ENCODE measurements at regions not wholly inside any gene's neighbourhood (a gene's known extent, or its start where the extent isn't known, plus 50 kb on each side); places are given as distances from the start of the nearest gene placed in this dataset.

- Mint-ChIP-seq H3K4me3 (no peak overlapping the region), H3K36me3 (peaks cover 45% of the 10 kb centered on the region), H3K27ac (no peak overlapping the region), H3K27me3 (no peaks in the 10 kb centered on the region), H3K4me1 (peaks cover 44 to 55% (median 53%) of the 10 kb centered on the region in 4 donors), H3K9me3 (no peaks in the 10 kb centered on the region)
- no peaks in the 10 kb centered on the region for H3K27me3 ChIP-seq (ENCODE audit: control insufficient read depth, insufficient read depth, low read length)
- no peak for DNase-seq
- no peaks in the 10 kb centered on the region for H3K9me3 ChIP-seq (ENCODE audit: control insufficient read depth in 2 of 2, low read length in 2 of 2)
- H3K4me3 ChIP-seq (ENCODE audit: low read depth, low read length): no peak overlapping the region
- peaks cover 10% of the 10 kb centered on the region for H3K4me1 ChIP-seq (ENCODE audit: control insufficient read depth, insufficient read depth, low read length, poor library complexity, severe bottlenecking)
- H3K36me3 ChIP-seq (ENCODE audit: control insufficient read depth, insufficient read depth, low read length): peaks cover 54% of the 10 kb centered on the region
- no peak for ATAC-seq (ENCODE audit: low read depth in 2 of 2)
- H3K27ac ChIP-seq (ENCODE audit: insufficient read depth, low read length, poor library complexity, severe bottlenecking): no peak overlapping the region
Measured at GRCh38 chr18:46265196-46266156, 161.3 kb downstream of the HAUS1 start.

GRCh38 chr18:46266473-46266872 lies 162.3 kb downstream of the HAUS1 start:
- DNase-seq (no peak), ATAC-seq (ENCODE audit: low read depth in 2 of 2) (no peak)
- Mint-ChIP-seq H3K4me3 (no peak overlapping the region), H3K36me3 (peaks cover 42% of the 10 kb centered on the region), H3K4me1 (peaks cover 38 to 49% (median 45%) of the 10 kb centered on the region in 4 donors), H3K27ac (no peak overlapping the region), H3K27me3 (no peaks in the 10 kb centered on the region), H3K9me3 (no peaks in the 10 kb centered on the region)
- no peak overlapping the region for H3K4me3 ChIP-seq (ENCODE audit: low read depth, low read length)
- no peaks in the 10 kb centered on the region for H3K27me3 ChIP-seq (ENCODE audit: control insufficient read depth, insufficient read depth, low read length)
- peaks cover 54% of the 10 kb centered on the region for H3K36me3 ChIP-seq (ENCODE audit: control insufficient read depth, insufficient read depth, low read length)
- peaks cover 10% of the 10 kb centered on the region for H3K4me1 ChIP-seq (ENCODE audit: control insufficient read depth, insufficient read depth, low read length, poor library complexity, severe bottlenecking)
- no peak overlapping the region for H3K27ac ChIP-seq (ENCODE audit: insufficient read depth, low read length, poor library complexity, severe bottlenecking)
- H3K9me3 ChIP-seq (ENCODE audit: control insufficient read depth in 2 of 2, low read length in 2 of 2): no peaks in the 10 kb centered on the region

GRCh38 chr18:46268671-46269070 lies 164.5 kb downstream of the HAUS1 start:
- no peaks in the 10 kb centered on the region for H3K27me3 ChIP-seq (ENCODE audit: control insufficient read depth, insufficient read depth, low read length)
- Mint-ChIP-seq H3K27me3 (no peaks in the 10 kb centered on the region), H3K27ac (peak overlapping the region in 2 of 3 donors; percentile 12 to 68), H3K36me3 (peaks cover 29% of the 10 kb centered on the region), H3K4me1 (peaks cover 26 to 36% (median 28%) of the 10 kb centered on the region in 4 donors), H3K4me3 (no peak overlapping the region), H3K9me3 (no peaks in the 10 kb centered on the region)
- H3K36me3 ChIP-seq (ENCODE audit: control insufficient read depth, insufficient read depth, low read length): peaks cover 37% of the 10 kb centered on the region
- H3K9me3 ChIP-seq (ENCODE audit: control insufficient read depth in 2 of 2, low read length in 2 of 2): no peaks in the 10 kb centered on the region
- no peak overlapping the region for H3K27ac ChIP-seq (ENCODE audit: insufficient read depth, low read length, poor library complexity, severe bottlenecking)
- H3K4me3 ChIP-seq (ENCODE audit: low read depth, low read length): no peak overlapping the region
- H3K4me1 ChIP-seq (ENCODE audit: control insufficient read depth, insufficient read depth, low read length, poor library complexity, severe bottlenecking): peaks cover 10% of the 10 kb centered on the region
- DNase-seq (no peak), ATAC-seq (ENCODE audit: low read depth in 2 of 2) (no peak)

- no peaks in the 10 kb centered on the region for H3K9me3 Mint-ChIP-seq
- H3K4me1 Mint-ChIP-seq: peaks cover 21 to 34% (median 25%) of the 10 kb centered on the region in 4 donors
- peaks cover 31% of the 10 kb centered on the region for H3K36me3 ChIP-seq (ENCODE audit: control insufficient read depth, insufficient read depth, low read length)
- H3K4me1 ChIP-seq (ENCODE audit: control insufficient read depth, insufficient read depth, low read length, poor library complexity, severe bottlenecking): peaks cover 6% of the 10 kb centered on the region
- no peaks in the 10 kb centered on the region for H3K9me3 ChIP-seq (ENCODE audit: control insufficient read depth in 2 of 2, low read length in 2 of 2)
- H3K27me3 ChIP-seq (ENCODE audit: control insufficient read depth, insufficient read depth, low read length): no peaks in the 10 kb centered on the region
- no peak for DNase-seq
- no peak overlapping the region for H3K4me3 Mint-ChIP-seq
- H3K27ac ChIP-seq (ENCODE audit: insufficient read depth, low read length, poor library complexity, severe bottlenecking): no peak overlapping the region
- H3K27ac Mint-ChIP-seq: no peak overlapping the region
- H3K36me3 Mint-ChIP-seq: peaks cover 26% of the 10 kb centered on the region
- H3K27me3 Mint-ChIP-seq: no peaks in the 10 kb centered on the region
- ATAC-seq (ENCODE audit: low read depth in 2 of 2): no peak
- no peak overlapping the region for H3K4me3 ChIP-seq (ENCODE audit: low read depth, low read length)
Measured at GRCh38 chr18:46269275-46269674, 165.1 kb downstream of the HAUS1 start.

- Mint-ChIP-seq H3K36me3 (peaks cover 20% of the 10 kb centered on the region), H3K4me3 (no peak overlapping the region), H3K9me3 (no peaks in the 10 kb centered on the region), H3K27me3 (no peaks in the 10 kb centered on the region), H3K27ac (no peak overlapping the region), H3K4me1 (peaks cover 7 to 24% (median 16%) of the 10 kb centered on the region in 4 donors)
- no peak overlapping the region for H3K4me3 ChIP-seq (ENCODE audit: low read depth, low read length)
- H3K9me3 ChIP-seq (ENCODE audit: control insufficient read depth in 2 of 2, low read length in 2 of 2): no peaks in the 10 kb centered on the region
- ATAC-seq (ENCODE audit: low read depth in 2 of 2): no peak
- no peak for DNase-seq
- H3K27me3 ChIP-seq (ENCODE audit: control insufficient read depth, insufficient read depth, low read length): no peaks in the 10 kb centered on the region
- H3K27ac ChIP-seq (ENCODE audit: insufficient read depth, low read length, poor library complexity, severe bottlenecking): no peak overlapping the region
- no peaks in the 10 kb centered on the region for H3K4me1 ChIP-seq (ENCODE audit: control insufficient read depth, insufficient read depth, low read length, poor library complexity, severe bottlenecking)
- peaks cover 16% of the 10 kb centered on the region for H3K36me3 ChIP-seq (ENCODE audit: control insufficient read depth, insufficient read depth, low read length)
Measured at GRCh38 chr18:46271488-46271887, 167.3 kb downstream of the HAUS1 start.

GRCh38 chr18:46273861-46274260 lies 169.7 kb downstream of the HAUS1 start:
- Mint-ChIP-seq H3K4me1 (peaks cover 11 to 27% (median 16%) of the 10 kb centered on the region in 4 donors), H3K27me3 (no peaks in the 10 kb centered on the region), H3K27ac (no peak overlapping the region), H3K36me3 (peaks cover 8% of the 10 kb centered on the region), H3K9me3 (no peaks in the 10 kb centered on the region), H3K4me3 (no peak overlapping the region)
- ATAC-seq (ENCODE audit: low read depth in 2 of 2): no peak
- no peak for DNase-seq
- H3K27ac ChIP-seq (ENCODE audit: insufficient read depth, low read length, poor library complexity, severe bottlenecking): no peak overlapping the region
- no peak overlapping the region for H3K4me3 ChIP-seq (ENCODE audit: low read depth, low read length)
- H3K9me3 ChIP-seq (ENCODE audit: control insufficient read depth in 2 of 2, low read length in 2 of 2): no peaks in the 10 kb centered on the region
- no peaks in the 10 kb centered on the region for H3K27me3 ChIP-seq (ENCODE audit: control insufficient read depth, insufficient read depth, low read length)
- no peaks in the 10 kb centered on the region for H3K4me1 ChIP-seq (ENCODE audit: control insufficient read depth, insufficient read depth, low read length, poor library complexity, severe bottlenecking)
- H3K36me3 ChIP-seq (ENCODE audit: control insufficient read depth, insufficient read depth, low read length): peaks cover 5% of the 10 kb centered on the region

- Mint-ChIP-seq H3K27ac (peak overlapping the region in 1 of 3 donors; percentile 68), H3K36me3 (peaks cover 8% of the 10 kb centered on the region), H3K4me3 (no peak overlapping the region), H3K9me3 (no peaks in the 10 kb centered on the region), H3K27me3 (no peaks in the 10 kb centered on the region), H3K4me1 (peaks cover 10 to 24% (median 15%) of the 10 kb centered on the region in 4 donors)
- Histone ChIP-seq H3K4me3 (ENCODE audit: low read depth, low read length) (no peak overlapping the region), H3K9me3 (ENCODE audit: control insufficient read depth in 2 of 2, low read length in 2 of 2) (no peaks in the 10 kb centered on the region), H3K27ac (ENCODE audit: insufficient read depth, low read length, poor library complexity, severe bottlenecking) (no peak overlapping the region), H3K4me1 (ENCODE audit: control insufficient read depth, insufficient read depth, low read length, poor library complexity, severe bottlenecking) (no peaks in the 10 kb centered on the region), H3K36me3 (ENCODE audit: control insufficient read depth, insufficient read depth, low read length) (peaks cover 3% of the 10 kb centered on the region), H3K27me3 (ENCODE audit: control insufficient read depth, insufficient read depth, low read length) (no peaks in the 10 kb centered on the region)
- ATAC-seq (ENCODE audit: low read depth in 2 of 2): no peak
- no peak for DNase-seq
Measured at GRCh38 chr18:46274266-46274665, 170.1 kb downstream of the HAUS1 start.

GRCh38 chr18:46275370-46275769 lies 171.2 kb downstream of the HAUS1 start:
- no peak for DNase-seq
- H3K36me3 ChIP-seq (ENCODE audit: control insufficient read depth, insufficient read depth, low read length): no peaks in the 10 kb centered on the region
- H3K27me3 Mint-ChIP-seq: no peaks in the 10 kb centered on the region
- H3K9me3 ChIP-seq (ENCODE audit: control insufficient read depth in 2 of 2, low read length in 2 of 2): no peaks in the 10 kb centered on the region
- H3K27me3 ChIP-seq (ENCODE audit: control insufficient read depth, insufficient read depth, low read length): no peaks in the 10 kb centered on the region
- no peak overlapping the region for H3K4me3 ChIP-seq (ENCODE audit: low read depth, low read length)
- peaks cover 7 to 23% (median 15%) of the 10 kb centered on the region in 4 donors for H3K4me1 Mint-ChIP-seq
- H3K4me1 ChIP-seq (ENCODE audit: control insufficient read depth, insufficient read depth, low read length, poor library complexity, severe bottlenecking): no peaks in the 10 kb centered on the region
- H3K27ac ChIP-seq (ENCODE audit: insufficient read depth, low read length, poor library complexity, severe bottlenecking): no peak overlapping the region
- no peak for ATAC-seq (ENCODE audit: low read depth in 2 of 2)
- peak overlapping the region in 1 of 3 donors; percentile 19 for H3K27ac Mint-ChIP-seq
- peaks cover 8% of the 10 kb centered on the region for H3K36me3 Mint-ChIP-seq
- H3K4me3 Mint-ChIP-seq: no peak overlapping the region
- no peaks in the 10 kb centered on the region for H3K9me3 Mint-ChIP-seq

All from CD4-positive, CD25-positive, alpha-beta regulatory T cell (primary cell).